ENCODE measurements at regions not wholly inside any gene's neighbourhood (a gene's known extent, or its start where the extent isn't known, plus 50 kb on each side); places are given as distances from the start of the nearest gene placed in this dataset.

DNA sequence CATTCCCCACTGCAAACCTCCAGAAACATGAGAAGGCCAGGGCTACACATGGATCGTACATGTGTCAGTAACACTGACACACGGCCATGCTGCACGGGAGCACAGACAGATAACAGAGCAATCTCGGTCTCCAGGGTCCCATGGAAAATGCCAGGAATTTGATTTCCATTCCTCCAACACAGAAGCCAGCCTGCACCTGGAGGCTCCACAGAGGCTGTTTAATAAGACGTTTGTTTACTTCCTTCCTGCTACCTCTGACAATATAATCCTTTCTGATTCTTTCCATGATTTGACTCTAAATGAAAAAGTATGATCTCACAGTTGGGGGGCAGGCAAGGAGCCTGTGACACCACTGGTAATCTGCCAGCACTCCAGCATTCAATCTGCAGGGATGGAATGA is 210.9 kb upstream of the DDX18 start:
- TF ChIP-seq, protein P1, sequence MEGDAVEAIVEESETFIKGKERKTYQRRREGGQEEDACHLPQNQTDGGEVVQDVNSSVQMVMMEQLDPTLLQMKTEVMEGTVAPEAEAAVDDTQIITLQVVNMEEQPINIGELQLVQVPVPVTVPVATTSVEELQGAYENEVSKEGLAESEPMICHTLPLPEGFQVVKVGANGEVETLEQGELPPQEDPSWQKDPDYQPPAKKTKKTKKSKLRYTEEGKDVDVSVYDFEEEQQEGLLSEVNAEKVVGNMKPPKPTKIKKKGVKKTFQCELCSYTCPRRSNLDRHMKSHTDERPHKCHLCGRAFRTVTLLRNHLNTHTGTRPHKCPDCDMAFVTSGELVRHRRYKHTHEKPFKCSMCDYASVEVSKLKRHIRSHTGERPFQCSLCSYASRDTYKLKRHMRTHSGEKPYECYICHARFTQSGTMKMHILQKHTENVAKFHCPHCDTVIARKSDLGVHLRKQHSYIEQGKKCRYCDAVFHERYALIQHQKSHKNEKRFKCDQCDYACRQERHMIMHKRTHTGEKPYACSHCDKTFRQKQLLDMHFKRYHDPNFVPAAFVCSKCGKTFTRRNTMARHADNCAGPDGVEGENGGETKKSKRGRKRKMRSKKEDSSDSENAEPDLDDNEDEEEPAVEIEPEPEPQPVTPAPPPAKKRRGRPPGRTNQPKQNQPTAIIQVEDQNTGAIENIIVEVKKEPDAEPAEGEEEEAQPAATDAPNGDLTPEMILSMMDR (IDR thresholded peaks at IDR 0.05): no peak
- TF ChIP-seq POLR2A (IDR thresholded peaks at IDR 0.05): no peak

All from lower leg skin (tissue), 3 donors.